Vagina (tissue), 2 donors: ENCODE measurements at regions not wholly inside any gene's neighbourhood (a gene's known extent, or its start where the extent isn't known, plus 50 kb on each side); places are given as distances from the start of the nearest gene placed in this dataset.

Experiments used
- POLR2A ChIP-seq, 2 donors: fragments of 450-650 bp; IDR thresholded peaks; one replicate each; pipeline ENCODE4 v1.6.1; 2017; ENCODE audit warnings: antibody characterized with exemption in 2 of 2, mild to moderate bottlenecking in 2 of 2, moderate library complexity in 2 of 2
- POLR2AphosphoS5 ChIP-seq, 2 donors: sonication (generic); formaldehyde crosslinking; IDR thresholded peaks; one replicate each; pipeline ENCODE4 v1.9.0; 2017; ENCODE audit warnings: antibody characterized with exemption in 2 of 2, mild to moderate bottlenecking in 2 of 2, low read depth in 1 of 2; ENCODE audit not compliant: insufficient read depth in 1 of 2
- TF ChIP-seq, protein P1 (sequence below), 3 experiments: fragments of 450-650 bp in 2 of 3; fragments of 200-600 bp in 1 of 3; sonication (generic) in 1 of 3; IDR thresholded peaks; one replicate each; pipeline ENCODE4 v1.5.1; 2017 to 2019; ENCODE audit warnings: antibody characterized with exemption in 3 of 3, mild to moderate bottlenecking in 2 of 3, moderate library complexity in 2 of 3

GRCh38 chr20:2203436-2203835 lies 92.4 kb upstream of the TGM3 start:
- TF ChIP-seq, protein P1, sequence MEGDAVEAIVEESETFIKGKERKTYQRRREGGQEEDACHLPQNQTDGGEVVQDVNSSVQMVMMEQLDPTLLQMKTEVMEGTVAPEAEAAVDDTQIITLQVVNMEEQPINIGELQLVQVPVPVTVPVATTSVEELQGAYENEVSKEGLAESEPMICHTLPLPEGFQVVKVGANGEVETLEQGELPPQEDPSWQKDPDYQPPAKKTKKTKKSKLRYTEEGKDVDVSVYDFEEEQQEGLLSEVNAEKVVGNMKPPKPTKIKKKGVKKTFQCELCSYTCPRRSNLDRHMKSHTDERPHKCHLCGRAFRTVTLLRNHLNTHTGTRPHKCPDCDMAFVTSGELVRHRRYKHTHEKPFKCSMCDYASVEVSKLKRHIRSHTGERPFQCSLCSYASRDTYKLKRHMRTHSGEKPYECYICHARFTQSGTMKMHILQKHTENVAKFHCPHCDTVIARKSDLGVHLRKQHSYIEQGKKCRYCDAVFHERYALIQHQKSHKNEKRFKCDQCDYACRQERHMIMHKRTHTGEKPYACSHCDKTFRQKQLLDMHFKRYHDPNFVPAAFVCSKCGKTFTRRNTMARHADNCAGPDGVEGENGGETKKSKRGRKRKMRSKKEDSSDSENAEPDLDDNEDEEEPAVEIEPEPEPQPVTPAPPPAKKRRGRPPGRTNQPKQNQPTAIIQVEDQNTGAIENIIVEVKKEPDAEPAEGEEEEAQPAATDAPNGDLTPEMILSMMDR (IDR thresholded peaks at IDR 0.05), result no peak
- no peak for TF ChIP-seq POLR2A (IDR thresholded peaks at IDR 0.05)
- TF ChIP-seq POLR2AphosphoS5 (IDR thresholded peaks at IDR 0.05; ENCODE audit: insufficient read depth in 1 of 2, low read depth in 1 of 2), result no peak
